HG03159 (cell line): ENCODE measurements at regions not wholly inside any gene's neighbourhood (a gene's known extent, or its start where the extent isn't known, plus 50 kb on each side); places are given as distances from the start of the nearest gene placed in this dataset.

Experiments
- ATAC-seq: cut with Tn5 transposase; IDR thresholded peaks from one replicate; pipeline ENCODE4 v1.9.1; 2021; ENCODE audit warnings: mild to moderate bottlenecking, moderate library complexity; ENCODE audit not compliant: unreplicated experiment

DNA sequence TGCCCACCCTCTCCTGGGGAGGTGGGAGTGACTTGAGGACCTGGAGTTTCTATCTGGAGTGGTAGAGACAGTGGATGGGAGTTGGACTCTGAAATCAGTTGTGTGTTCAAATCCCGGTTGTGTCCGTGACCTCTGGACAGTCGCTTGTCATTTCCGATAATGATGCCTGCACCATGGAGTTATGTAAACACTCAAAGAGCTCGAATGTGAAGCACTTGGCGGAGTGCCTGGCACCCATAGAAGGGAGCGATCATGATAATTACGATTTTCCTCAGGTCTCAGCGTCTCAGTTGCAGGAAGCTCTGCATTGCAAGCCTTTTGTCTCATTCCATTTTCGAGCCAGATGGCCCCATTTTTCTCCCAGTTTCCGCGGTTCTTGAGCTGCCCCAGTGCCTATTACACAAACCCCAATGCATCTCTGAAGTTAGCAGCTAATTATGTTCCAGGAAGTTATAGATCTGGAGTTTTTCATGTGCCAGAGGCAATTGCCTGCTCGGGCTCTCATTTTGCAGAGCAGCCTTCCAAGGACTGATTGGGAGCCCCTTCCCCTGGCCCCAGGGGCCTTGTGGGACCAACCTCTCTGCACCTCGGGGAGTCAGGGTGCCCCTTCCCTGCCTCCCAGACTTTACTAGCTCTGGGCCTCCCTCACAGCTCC is 175.5 kb upstream of the MVB12B start:
- no peak for ATAC-seq

DNA sequence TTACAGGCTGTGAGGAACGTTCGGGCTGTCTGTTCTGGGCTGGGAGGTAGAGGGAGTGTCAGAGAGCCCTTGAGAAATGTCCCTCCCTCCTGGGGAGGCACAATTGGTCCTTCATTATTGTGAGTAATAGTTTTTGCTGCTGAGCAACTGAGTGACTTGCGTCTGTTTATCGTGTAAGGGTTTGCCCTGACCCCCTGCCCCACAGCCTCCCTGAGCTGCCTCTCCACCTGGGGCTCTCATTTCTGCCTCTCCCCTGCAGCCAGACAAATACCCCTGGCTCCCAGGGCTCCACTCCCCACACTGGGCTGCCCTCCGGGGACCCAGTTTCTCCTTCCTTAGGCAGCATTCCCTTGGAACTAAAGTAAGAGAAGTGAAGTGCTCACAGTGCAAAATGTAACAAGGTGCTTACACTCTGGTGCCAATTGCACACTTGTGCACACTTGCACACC is 174.9 kb upstream of the MVB12B start:
- ATAC-seq: no peak

DNA sequence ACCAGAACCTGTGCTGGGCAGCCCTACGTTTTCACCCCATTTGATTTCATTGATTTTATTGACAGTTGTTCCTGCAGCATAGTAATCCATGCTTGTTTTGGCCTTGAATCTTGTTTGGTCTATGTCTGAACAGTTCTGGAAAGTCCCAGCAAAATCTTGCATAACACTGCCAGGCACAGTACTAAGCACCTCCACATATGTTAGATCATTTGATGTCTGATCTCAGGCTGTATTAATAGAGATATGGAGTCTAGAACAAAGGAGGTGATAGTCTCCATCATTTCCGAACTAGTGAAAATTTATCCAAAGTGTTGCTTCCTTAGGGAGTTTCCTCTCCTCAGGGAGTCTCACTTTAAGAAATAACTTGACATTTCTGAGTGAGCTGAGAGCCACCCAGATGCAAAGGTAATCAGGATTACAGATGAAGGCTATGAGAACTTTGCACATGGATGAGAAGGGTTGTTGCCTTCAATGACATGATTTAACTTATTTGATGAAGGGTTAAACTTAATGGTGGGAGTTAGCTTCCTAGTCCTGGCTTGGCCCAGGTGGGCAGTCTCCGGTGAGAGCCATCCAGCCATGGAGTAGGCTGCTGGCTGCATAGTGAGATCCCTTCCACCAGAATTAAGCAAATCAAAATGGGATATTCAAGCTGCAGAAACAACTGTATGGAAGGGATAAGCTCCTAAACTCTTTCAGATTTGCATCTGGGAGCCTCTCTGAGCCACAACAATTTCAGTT is 173.8 kb upstream of the MVB12B start:
- no peak for ATAC-seq

GRCh38 chr9:126153382-126153781 is 173.2 kb upstream of the MVB12B start:
- ATAC-seq: no peak

- no peak for ATAC-seq
Observed at GRCh38 chr9:126154182-126154827, 172.3 kb upstream of the MVB12B start.

DNA sequence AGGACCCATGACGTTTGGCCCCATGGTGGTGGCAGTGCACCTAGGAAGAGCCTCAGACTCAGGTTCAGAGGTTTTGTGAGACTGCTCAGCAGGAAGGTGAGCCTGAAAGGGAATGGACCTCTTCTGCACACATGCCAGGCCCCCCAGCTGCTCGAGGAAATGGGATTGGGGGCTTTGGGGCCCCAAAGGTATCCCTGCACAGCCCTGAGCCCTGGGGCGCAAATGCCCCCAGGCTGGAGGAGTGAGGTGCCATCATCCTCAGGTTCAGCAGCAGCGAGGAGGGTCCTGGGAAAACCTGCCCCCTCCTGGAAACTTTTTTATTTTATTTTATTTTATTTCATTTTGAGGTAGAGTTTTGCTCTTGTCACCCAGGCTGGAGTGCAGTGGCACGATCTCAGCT is 171.8 kb upstream of the MVB12B start:
- ATAC-seq: no peak

GRCh38 chr9:126155756-126156664 is 170.6 kb upstream of the MVB12B start:
- no peak for ATAC-seq

DNA sequence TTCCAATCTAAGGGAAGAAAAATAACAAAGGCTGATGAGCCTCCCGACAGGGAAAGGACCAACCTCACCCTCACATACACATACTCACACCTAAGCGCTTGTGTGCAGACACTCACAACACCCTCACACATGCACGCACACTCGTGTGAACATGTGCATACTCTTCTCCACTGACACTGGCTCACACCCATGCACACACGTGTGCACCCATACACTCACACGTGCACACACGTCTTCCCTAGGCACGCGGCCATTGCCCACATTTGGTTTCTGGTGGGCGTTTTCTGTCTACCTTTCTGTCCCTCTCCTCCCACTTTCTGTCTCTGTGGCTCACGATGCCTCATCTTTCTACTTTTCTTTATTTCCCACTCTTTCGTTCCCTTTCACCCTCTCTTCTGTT is 169.7 kb upstream of the MVB12B start:
- ATAC-seq: no peak

DNA sequence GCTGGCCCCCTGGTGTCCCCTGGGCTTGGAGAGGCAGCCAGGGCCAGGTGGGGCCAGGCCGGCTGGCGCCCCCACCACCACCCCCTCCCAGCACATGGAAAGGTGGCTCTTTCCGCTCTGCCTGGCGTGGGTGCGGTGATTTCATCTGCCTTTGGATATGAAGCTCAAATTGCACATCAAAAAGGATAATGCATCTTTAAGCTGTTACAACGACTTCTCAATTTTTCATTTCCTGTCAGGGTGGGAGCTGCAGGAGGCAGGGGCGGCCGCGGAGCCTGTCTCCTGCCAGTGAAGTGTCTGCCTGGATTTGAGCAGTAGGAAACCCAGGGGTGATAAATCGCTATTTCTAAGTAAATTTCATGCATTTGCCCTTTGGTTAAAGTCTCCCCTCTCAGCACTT is 169.2 kb upstream of the MVB12B start:
- ATAC-seq: no peak

GRCh38 chr9:126157826-126158587 is 168.6 kb upstream of the MVB12B start:
- ATAC-seq: no peak

DNA sequence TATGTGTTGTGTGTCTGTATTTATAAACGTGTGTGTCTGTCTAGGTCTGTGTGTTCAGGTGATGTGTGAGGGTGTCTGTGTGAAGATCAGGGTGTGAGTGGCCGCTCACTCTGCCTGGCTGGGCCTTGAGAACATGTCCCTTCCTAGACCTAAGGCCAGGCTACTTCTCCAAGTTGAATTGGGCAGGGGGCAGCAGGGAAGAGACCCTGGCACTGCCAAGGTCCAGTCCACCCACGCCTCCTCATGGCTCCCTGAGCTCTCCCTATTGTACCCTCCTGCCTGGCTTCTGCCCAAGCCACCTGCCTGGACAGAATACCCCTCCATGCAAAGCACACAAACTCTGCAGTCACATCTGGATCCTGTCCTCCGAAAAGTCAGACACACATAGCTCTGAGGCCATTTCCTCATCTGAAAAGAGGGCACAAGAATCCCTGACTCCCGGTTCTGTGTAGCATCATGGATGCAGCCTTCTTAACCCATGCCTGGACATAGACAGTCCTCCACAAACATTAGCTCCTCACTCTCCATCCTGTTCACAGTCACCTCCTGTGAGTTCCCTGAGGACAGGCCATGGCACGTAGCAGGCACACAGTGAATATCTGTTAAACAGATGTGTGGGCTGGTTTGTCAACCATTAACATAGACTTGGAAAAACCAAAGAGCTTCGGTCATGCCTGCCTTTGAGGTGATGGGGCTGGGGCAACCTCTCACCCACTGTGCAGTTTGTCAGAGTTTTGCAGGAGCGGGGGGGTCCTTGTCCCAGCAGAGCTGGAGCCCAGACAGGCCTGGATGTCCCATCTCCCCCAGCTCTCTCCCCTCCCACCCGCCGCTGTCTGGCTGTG is 167.8 kb upstream of the MVB12B start:
- ATAC-seq: no peak

GRCh38 chr9:126159430-126160060 is 167.1 kb upstream of the MVB12B start:
- no peak for ATAC-seq

GRCh38 chr9:126160067-126160853 is 166.4 kb upstream of the MVB12B start:
- no peak for ATAC-seq

- ATAC-seq: no peak
Observed at GRCh38 chr9:126160854-126161329, 165.7 kb upstream of the MVB12B start.

DNA sequence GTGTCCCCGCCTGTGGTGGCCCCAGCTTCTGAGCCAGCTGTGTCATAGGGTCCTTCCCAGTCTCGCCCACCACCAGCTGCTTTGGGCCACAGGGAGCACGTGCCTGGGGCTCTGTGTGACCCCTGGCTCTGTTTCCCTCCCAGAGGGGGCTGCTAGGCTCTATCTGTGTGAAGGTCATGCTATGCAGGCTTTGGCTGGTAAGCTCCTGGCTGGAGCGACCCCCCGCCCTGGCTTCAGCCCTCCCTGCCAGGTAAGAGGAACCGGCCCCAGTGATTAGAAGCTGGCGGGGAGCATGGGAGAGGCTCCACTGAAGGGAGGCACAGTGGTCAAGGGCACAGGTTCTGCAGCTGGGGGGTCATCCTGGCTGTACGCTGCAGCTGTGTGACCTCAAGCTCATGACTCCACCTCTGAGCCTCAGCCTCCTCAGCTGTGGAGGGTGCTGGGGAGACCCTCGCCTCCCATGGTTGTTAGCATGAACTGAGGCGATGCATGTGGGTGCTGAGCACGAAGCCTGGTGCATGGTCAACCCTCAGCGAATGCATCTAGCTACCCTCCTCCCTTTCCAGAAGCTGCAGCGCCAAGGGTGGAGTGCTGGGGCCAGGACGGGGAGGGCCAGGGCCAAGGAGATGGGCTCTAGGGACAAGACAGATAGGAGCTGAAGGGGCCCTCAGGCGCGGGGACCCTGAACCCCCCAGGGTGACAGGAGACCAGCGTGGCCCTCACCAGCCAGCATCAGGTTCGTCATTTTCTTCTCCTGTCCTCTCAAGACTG is 163.8 kb upstream of the MVB12B start:
- no peak for ATAC-seq

GRCh38 chr9:126164796-126165525 is 161.7 kb upstream of the MVB12B start:
- no peak for ATAC-seq

GRCh38 chr9:126165755-126166154 is 160.9 kb upstream of the MVB12B start:
- no peak for ATAC-seq
